HCT116 (cell line): ENCODE measurements at regions not wholly inside any gene's neighbourhood (a gene's known extent, or its start where the extent isn't known, plus 50 kb on each side); places are given as distances from the start of the nearest gene placed in this dataset.

ENCODE experiments used
- ATAC-seq: fragments of 200-7000 bp; cut with Tn5 transposase; 2 replicates; pipeline ENCODE4 v1.9.1; 2020; ENCODE audit warnings: mild to moderate bottlenecking, moderate library complexity
- BruUV-seq: library from RNA; stranded (reverse); fragments of 400-500 nt; replicated peaks from 2 replicates; lab custom pipeline; 2021; lab: Mats Ljungman, UMichigan
- CTCF ChIA-PET: fragments of 300-600 bp; sonication (Branson Sonifier 250); formaldehyde crosslinking; loops from one replicate; lab custom pipeline; 2021; ENCODE audit warnings: antibody characterized with exemption; lab: Charles Lee
- POLR2A ChIA-PET: fragments of 300-600, 350-600 bp; sonication (Branson Sonifier 250); formaldehyde crosslinking; loops from one replicate; lab custom pipeline; 2021; ENCODE audit warnings: antibody characterized with exemption; lab: Charles Lee
- RAD21 ChIA-PET, 2 experiments: fragments of 300-600 bp; sonication (Branson Sonifier 250); formaldehyde crosslinking; loops; one replicate each; lab custom pipeline; 2023; ENCODE audit warnings: low total read pairs in 2 of 2; ENCODE audit not compliant: uncharacterized antibody in 2 of 2, unreplicated experiment in 2 of 2, low non-redundant PET in 1 of 2; lab: Charles Lee
- DNase-seq: peaks from one replicate; pipeline ENCODE4 v3.0.0-alpha.2; 2010; ENCODE audit warnings: low read depth, low spot score
- H2AFZ ChIP-seq: fragments of 200-600 bp; shearing (Covaris generic), sonication (generic); 2 replicates; pipeline ENCODE4 v1.6.1; 2017; ENCODE audit warnings: low read depth, mixed run types, mixed read lengths, antibody characterized with exemption, low read length; ENCODE audit not compliant: poor library complexity, severe bottlenecking
- H3K27ac ChIP-seq: 2 replicates; pipeline ENCODE4 v1.5.1; 2012; ENCODE audit warnings: low read depth, low read length
- H3K27me3 ChIP-seq: fragments of 200-600 bp; sonication (generic); 2 replicates; pipeline ENCODE4 v1.6.1; 2016; ENCODE audit warnings: mixed run types, low read length, mixed read lengths; ENCODE audit not compliant: insufficient read depth
- H3K36me3 ChIP-seq, 2 experiments: fragments of 200-500 bp in 1 of 2; fragments of 200-600 bp in 1 of 2; sonication (Bioruptor generic) in 1 of 2; sonication (generic) in 1 of 2; 2 replicates each; pipeline versions ENCODE4 v1.5.1 to v1.6.1; 2014 to 2016; ENCODE audit warnings: low read length in 2 of 2, inconsistent platforms in 1 of 2, mixed read lengths in 1 of 2, mixed run types in 1 of 2; ENCODE audit not compliant: insufficient read depth in 2 of 2, control insufficient read depth in 1 of 2
- H3K4me1 ChIP-seq, 2 experiments: fragments of 200-600 bp in 1 of 2; sonication (generic) in 1 of 2; 2 replicates each; pipeline versions ENCODE4 v1.5.1 to v1.6.1; 2012 to 2017; ENCODE audit warnings: low read length in 2 of 2, inconsistent platforms in 1 of 2, mild to moderate bottlenecking in 1 of 2, mixed read lengths in 1 of 2, mixed run types in 1 of 2, moderate library complexity in 1 of 2; ENCODE audit not compliant: insufficient read depth in 2 of 2, control insufficient read depth in 1 of 2
- H3K4me2 ChIP-seq: fragments of 200-600 bp; sonication (generic); 2 replicates; pipeline ENCODE4 v1.6.1; 2017; ENCODE audit warnings: mixed run types, low read length, mixed read lengths
- H3K4me3 ChIP-seq, 2 experiments: fragments of 200-600 bp in 1 of 2; sonication (generic) in 1 of 2; replicated peaks in 1 of 2; 2 replicates each; pipeline ENCODE4 v1.5.1; 2011 to 2016; ENCODE audit warnings: low read length in 2 of 2, control low read depth in 1 of 2, low read depth in 1 of 2, mild to moderate bottlenecking in 1 of 2, mixed read lengths in 1 of 2, mixed run types in 1 of 2
- H3K79me2 ChIP-seq: fragments of 200-600 bp; sonication (generic); 2 replicates; pipeline ENCODE4 v1.6.1; 2017; ENCODE audit warnings: mild to moderate bottlenecking, mixed run types, low read length, moderate library complexity, mixed read lengths; ENCODE audit not compliant: insufficient read depth
- H3K9ac ChIP-seq: fragments of 200-600 bp; sonication (generic); 2 replicates; pipeline ENCODE4 v1.6.1; 2016; ENCODE audit warnings: low read length, mixed read lengths
- H3K9me2 ChIP-seq: fragments of 200-600 bp; sonication (generic), shearing (Covaris generic); 2 replicates; pipeline ENCODE4 v1.6.1; 2017; ENCODE audit warnings: mixed run types, mild to moderate bottlenecking, moderate library complexity; ENCODE audit not compliant: insufficient read depth
- H3K9me3 ChIP-seq, 2 experiments: fragments of 200-500 bp in 1 of 2; fragments of 200-600 bp in 1 of 2; sonication (Bioruptor generic) in 1 of 2; sonication (generic) in 1 of 2; 2 replicates each; pipeline ENCODE4 v1.6.1; 2014 to 2017; ENCODE audit warnings: low read length in 2 of 2, mixed read lengths in 2 of 2, inconsistent platforms in 1 of 2, low read depth in 1 of 2, mild to moderate bottlenecking in 1 of 2, mixed run types in 1 of 2, moderate library complexity in 1 of 2; ENCODE audit not compliant: control insufficient read depth in 1 of 2, insufficient read depth in 1 of 2
- H4K20me1 ChIP-seq: fragments of 200-600 bp; sonication (generic), shearing (Covaris generic); 2 replicates; pipeline ENCODE4 v1.6.1; 2017; ENCODE audit warnings: mixed run types, mild to moderate bottlenecking, moderate library complexity; ENCODE audit not compliant: insufficient read depth
- EGR1 ChIP-seq: IDR thresholded peaks from 2 replicates; pipeline ENCODE4 v1.6.1; 2012; ENCODE audit warnings: low read depth
- EZH2 ChIP-seq: fragments of 200-600 bp; sonication (generic); IDR thresholded peaks from 2 replicates; pipeline ENCODE4 v1.6.1; 2017; ENCODE audit warnings: antibody characterized with exemption, mixed run types
- EZH2phosphoT487 ChIP-seq: fragments of 200-600 bp; IDR thresholded peaks from 2 replicates; pipeline ENCODE4 v1.6.1; 2018; ENCODE audit warnings: antibody characterized with exemption, borderline replicate concordance
- FOSL1 ChIP-seq: IDR thresholded peaks from 2 replicates; pipeline ENCODE4 v1.6.1; 2012; ENCODE audit warnings: low read depth
- JUND ChIP-seq: IDR thresholded peaks from 2 replicates; pipeline ENCODE4 v1.6.1; 2012
- POLR2A ChIP-seq: IDR thresholded peaks from 2 replicates; pipeline ENCODE4 v1.7.0; 2011; ENCODE audit warnings: borderline replicate concordance; ENCODE audit not compliant: insufficient read depth, insufficient read length; ENCODE audit errors: extremely low read depth
- POLR2AphosphoS5 ChIP-seq: IDR thresholded peaks from 2 replicates; pipeline ENCODE4 v1.6.1; 2011; ENCODE audit warnings: mild to moderate bottlenecking, low read depth, low read length, moderate library complexity
- SIN3A ChIP-seq: IDR thresholded peaks from 2 replicates; pipeline ENCODE4 v1.6.1; 2012; ENCODE audit warnings: low read depth
- SRF ChIP-seq: IDR thresholded peaks from 2 replicates; pipeline ENCODE4 v1.6.1; 2012; ENCODE audit warnings: low read depth
- TCF7L2 ChIP-seq: IDR thresholded peaks from 2 replicates; pipeline ENCODE4 v1.7.0; 2011; ENCODE audit warnings: borderline replicate concordance, inconsistent platforms; ENCODE audit not compliant: insufficient read depth, insufficient read length; ENCODE audit errors: extremely low read depth
- YY1 ChIP-seq: IDR thresholded peaks from 2 replicates; pipeline ENCODE4 v1.6.1; 2011; ENCODE audit warnings: low read length, low read depth, moderate library complexity, mild to moderate bottlenecking; ENCODE audit not compliant: insufficient replicate concordance; ENCODE audit errors: extremely low read depth
- intact Hi-C: fragments of 100-400 bp; cut with micrococcal nuclease; formaldehyde crosslinking; loops from 2 replicates; pipeline ENCODE4 v1.10.0; 2022
- TF ChIP-seq, protein P1 (sequence below), 3 experiments: fragments of 200-600 bp in 1 of 3; sonication (generic) in 1 of 3; IDR thresholded peaks in 2 of 3; conservative IDR thresholded peaks in 1 of 3; 2 replicates each; pipeline ENCODE4 v1.5.1; 2012 to 2017; ENCODE audit warnings: low read depth in 2 of 3, low read length in 2 of 3, antibody characterized with exemption in 1 of 3, borderline replicate concordance in 1 of 3, control low read depth in 1 of 3, mild to moderate bottlenecking in 1 of 3, mixed read lengths in 1 of 3, mixed run types in 1 of 3, moderate library complexity in 1 of 3; ENCODE audit not compliant: insufficient read depth in 1 of 3
- TF ChIP-seq, protein P2 (sequence below): IDR thresholded peaks from 2 replicates; pipeline ENCODE4 v1.6.1; 2012
- TF ChIP-seq, protein P3 (sequence below): IDR thresholded peaks from 2 replicates; pipeline ENCODE4 v1.6.1; 2011; ENCODE audit warnings: mild to moderate bottlenecking, low read length, moderate library complexity; ENCODE audit not compliant: insufficient replicate concordance; ENCODE audit errors: extremely low read depth

DNA sequence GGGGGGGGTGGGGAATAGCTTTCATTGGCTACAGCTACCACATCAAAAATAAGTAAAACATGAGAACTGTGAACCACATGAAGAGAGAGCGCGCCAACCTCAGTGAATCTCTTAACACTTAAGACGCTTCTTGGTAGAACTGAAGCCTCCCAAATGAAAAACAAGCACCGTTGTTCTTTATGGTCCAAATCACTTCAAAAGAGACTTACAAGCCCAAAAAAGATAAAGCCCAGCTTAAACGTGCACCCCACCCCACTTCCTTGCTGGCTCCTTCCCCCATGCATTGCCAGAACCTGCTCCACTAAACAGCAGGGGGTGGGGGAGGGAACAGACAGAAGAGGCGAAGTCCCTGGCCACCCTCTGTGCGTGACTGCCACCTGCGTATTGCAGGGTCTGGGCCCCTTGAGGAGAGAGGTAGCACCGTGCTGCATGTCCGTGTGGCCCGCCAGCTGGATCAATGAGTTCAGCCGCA lies 479.1 kb downstream of the FOXO1 start:
- TF ChIP-seq EZH2: no peak
- TF ChIP-seq, protein P1, sequence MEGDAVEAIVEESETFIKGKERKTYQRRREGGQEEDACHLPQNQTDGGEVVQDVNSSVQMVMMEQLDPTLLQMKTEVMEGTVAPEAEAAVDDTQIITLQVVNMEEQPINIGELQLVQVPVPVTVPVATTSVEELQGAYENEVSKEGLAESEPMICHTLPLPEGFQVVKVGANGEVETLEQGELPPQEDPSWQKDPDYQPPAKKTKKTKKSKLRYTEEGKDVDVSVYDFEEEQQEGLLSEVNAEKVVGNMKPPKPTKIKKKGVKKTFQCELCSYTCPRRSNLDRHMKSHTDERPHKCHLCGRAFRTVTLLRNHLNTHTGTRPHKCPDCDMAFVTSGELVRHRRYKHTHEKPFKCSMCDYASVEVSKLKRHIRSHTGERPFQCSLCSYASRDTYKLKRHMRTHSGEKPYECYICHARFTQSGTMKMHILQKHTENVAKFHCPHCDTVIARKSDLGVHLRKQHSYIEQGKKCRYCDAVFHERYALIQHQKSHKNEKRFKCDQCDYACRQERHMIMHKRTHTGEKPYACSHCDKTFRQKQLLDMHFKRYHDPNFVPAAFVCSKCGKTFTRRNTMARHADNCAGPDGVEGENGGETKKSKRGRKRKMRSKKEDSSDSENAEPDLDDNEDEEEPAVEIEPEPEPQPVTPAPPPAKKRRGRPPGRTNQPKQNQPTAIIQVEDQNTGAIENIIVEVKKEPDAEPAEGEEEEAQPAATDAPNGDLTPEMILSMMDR (IDR thresholded peaks at IDR 0.05 in 2 of 3, conservative IDR thresholded peaks at IDR 0.05 in 1 of 3; ENCODE audit: borderline replicate concordance in 1 of 3, insufficient read depth in 1 of 3, low read depth in 2 of 3, low read length in 2 of 3): no peak
- TF ChIP-seq POLR2A: no peak
- no peak for TF ChIP-seq SRF
- TF ChIP-seq JUND: no peak
- TF ChIP-seq EZH2phosphoT487: no peak
- no peak for TF ChIP-seq YY1
- no peak for TF ChIP-seq EGR1
- TF ChIP-seq TCF7L2: no peak
- TF ChIP-seq POLR2AphosphoS5: no peak
- TF ChIP-seq, protein P2, sequence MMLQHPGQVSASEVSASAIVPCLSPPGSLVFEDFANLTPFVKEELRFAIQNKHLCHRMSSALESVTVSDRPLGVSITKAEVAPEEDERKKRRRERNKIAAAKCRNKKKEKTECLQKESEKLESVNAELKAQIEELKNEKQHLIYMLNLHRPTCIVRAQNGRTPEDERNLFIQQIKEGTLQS: no peak
- no peak for TF ChIP-seq SIN3A
- TF ChIP-seq, protein P3, sequence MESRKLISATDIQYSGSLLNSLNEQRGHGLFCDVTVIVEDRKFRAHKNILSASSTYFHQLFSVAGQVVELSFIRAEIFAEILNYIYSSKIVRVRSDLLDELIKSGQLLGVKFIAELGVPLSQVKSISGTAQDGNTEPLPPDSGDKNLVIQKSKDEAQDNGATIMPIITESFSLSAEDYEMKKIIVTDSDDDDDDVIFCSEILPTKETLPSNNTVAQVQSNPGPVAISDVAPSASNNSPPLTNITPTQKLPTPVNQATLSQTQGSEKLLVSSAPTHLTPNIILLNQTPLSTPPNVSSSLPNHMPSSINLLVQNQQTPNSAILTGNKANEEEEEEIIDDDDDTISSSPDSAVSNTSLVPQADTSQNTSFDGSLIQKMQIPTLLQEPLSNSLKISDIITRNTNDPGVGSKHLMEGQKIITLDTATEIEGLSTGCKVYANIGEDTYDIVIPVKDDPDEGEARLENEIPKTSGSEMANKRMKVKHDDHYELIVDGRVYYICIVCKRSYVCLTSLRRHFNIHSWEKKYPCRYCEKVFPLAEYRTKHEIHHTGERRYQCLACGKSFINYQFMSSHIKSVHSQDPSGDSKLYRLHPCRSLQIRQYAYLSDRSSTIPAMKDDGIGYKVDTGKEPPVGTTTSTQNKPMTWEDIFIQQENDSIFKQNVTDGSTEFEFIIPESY: no peak
- no peak for TF ChIP-seq FOSL1
- Histone ChIP-seq H3K4me2 (no peak overlapping the region), H3K9me2 (no peaks in the 10 kb centered on the region), H3K36me3 (no peaks in the 10 kb centered on the region), H3K79me2 (no peaks in the 10 kb centered on the region), H3K4me1 (no peaks in the 10 kb centered on the region), H3K27ac (no peak overlapping the region), H3K4me3 (no peak overlapping the region), H3K9me3 (no peaks in the 10 kb centered on the region), H2AFZ (no peak overlapping the region), H3K27me3 (no peaks in the 10 kb centered on the region), H3K9ac (no peak overlapping the region), H4K20me1 (no peaks in the 10 kb centered on the region)
- ATAC-seq (no peak), DNase-seq (no peak)
- ChIA-PET CTCF (no interaction called here), POLR2A (no interaction called here), RAD21 (no interaction called here)
- intact Hi-C loops: no loop called here
- no TSS peak for BruUV-seq
